Left hindlimb (tissue), 1 donor: ENCODE measurements at regions not wholly inside any gene's neighbourhood (a gene's known extent, or its start where the extent isn't known, plus 50 kb on each side); places are given as distances from the start of the nearest gene placed in this dataset.

Experiments
- DNase-seq: peaks from one replicate; pipeline ENCODE4 v3.0.0-alpha.2; 2018

DNA sequence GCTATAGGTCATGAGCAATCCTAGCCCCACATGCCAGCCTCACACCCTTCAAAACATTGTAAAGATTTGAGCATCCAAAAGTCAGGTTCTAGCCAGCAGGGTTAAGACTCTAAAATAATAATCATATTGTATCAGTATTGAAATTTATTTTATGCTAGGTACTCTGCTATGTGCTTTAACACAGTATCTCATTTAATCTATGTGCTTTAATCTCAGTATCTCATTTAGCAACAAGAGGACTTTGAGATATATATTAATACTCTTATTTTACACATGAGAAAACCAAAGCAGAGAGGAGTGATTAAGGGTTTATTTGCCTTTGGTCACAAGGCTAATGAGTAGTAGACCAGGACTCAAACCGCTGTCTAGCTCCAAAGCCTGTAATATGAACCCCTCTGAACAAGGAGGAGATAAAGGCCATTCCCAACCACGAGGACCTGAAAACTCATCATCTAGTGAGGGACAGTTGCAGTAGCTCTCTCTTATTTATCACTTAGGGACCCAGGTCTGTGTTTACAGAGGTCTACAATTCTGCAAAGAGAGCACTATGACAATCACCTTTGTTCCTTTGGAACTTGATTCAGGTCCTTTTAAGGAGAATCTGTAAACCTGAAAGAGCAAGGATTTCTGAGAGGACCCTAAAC, 116.5 kb upstream of the SERTAD2 start:
- DNase-seq = no peak

DNA sequence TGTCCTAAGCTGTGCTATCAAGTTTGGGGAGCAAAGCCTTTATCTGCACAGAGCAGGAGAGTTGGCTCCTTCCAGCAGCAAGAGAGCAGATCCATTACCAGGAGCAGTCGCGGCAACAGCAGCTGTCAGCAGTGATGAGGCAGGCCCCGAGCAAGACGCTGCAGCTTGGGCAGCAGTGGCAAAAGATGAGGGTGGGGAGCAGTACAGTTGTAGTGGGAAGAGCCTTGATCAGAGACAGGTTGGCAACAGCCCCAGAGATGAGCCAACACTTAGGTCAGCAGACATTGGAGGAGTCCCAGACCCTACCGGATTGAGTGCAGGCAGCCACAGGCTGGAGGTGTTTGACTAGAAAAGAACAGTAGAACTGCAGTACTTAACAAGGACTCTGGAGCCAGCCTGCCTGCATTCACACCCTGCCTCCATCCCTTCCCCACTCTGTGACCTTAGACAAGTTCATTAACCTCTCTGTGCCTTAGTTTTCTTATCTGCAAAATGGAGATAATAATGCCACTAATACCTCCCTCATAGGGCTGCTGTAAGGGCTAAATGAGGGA, 117.1 kb upstream of the SERTAD2 start:
- no peak for DNase-seq

DNA sequence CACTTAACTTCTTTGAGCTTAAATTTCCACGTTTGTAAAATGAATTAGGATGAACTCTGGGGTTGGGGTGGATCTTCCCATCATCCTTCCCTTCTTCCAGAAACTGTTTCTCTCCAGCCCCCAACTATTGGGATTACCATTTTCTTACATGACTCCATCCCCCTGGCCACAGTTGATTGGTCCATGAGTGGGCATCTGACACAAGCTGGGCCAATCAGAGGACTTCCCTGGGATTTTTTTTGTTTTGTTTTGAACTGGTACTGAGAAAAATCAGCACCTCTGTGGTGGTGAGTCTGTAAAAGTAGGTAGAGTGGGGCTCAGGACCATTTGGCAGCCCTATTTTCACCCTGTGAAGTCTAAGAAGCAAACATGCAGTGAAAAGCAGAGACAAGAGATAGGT, 118.0 kb upstream of the SERTAD2 start:
- no peak for DNase-seq

DNA sequence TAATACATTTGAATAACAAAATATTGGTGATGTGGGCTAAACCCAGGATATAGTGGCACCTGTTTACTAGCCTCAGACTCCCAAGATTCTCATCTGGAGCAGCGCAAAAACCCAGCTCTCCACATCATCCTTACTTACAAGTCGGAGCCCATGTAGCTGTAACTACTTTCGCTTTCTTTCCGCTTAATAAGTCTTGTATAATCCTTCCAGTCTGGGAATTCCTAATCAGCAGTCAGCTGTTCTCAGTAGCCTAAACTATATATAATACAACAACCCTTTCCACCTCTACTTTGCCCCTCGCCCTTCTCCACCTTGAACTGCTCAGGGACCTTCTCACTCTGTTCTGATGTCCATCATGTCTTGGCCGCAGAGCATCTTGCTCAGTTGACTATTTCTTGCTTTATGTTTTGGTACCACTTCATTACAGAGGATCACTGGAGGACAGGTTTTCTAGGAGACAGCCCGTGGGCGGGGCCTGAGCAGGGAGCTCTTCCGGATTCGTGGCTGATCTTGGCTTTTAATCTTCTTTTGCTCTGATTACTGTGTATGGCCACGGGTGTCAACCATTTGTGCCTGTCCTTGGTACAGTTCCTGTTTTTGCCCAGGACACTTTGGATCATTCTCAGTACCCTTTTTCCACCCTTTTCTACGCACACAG, 119.9 kb upstream of the SERTAD2 start:
- DNase-seq = no peak

DNA sequence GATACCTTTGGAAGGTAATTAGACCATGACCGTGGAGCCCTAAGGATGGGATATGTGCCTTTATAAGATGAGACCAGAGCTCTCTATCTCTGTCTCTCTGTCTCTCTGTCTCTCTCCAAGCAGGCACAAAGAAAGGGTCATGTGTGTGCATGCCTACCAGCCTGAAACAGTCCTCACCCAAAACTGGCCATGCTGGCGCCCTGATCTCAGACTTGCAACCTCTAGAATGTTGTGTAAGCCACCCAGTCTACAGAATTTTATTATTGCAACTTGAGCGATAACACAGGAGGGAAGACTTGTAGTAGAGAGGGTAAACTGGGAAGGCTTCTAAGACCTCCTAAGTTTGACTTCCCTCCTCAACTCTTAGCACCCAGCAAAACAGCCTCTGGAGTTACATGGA, 124.1 kb upstream of the SERTAD2 start:
- no peak for DNase-seq

DNA sequence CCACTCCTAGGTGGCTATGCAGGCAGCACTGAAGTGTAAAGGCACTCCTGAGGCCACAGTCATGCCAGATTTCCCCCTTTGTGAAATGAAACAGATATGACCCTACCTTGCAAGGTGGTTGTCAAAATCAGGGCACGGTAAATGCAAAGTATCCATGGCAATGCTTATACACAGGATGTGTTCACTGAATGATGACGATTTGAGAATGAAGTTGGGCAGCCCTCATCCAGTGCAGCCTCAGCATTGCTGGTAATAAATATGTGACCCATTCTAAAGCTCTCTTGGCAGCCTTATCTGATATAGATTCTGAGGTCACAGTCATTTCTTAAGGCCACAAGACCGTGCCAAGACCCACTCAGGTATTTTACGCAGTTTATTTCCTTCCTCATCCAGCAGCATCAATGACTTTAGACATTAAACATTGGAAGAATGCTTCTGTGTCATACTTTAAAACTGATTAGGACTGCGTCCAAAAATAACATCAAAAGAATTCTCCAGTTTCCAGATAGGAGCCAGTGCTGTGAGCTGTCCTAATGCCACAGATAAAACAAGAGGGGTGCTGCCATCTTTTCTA, 125.5 kb upstream of the SERTAD2 start:
- no peak for DNase-seq

DNA sequence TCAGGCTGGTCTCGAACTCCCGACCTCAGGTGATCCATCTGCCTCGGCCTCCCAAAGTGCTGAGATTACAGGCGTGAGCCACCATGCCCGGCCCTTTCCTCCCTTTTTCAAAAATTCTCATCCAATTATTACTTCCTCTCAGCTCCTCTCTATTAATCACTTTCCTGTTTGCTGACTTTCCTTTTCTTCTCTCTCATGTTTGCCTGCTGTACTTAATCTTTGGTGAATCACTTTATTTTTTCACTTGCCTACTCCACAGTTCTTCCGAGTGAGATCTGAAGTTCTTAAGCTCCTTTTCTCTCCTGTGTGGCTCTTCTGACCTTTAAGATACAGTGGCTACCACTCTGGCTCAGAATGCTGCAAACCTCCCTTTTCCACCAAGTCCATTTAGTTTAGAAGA, 126.3 kb upstream of the SERTAD2 start:
- DNase-seq = no peak

DNA sequence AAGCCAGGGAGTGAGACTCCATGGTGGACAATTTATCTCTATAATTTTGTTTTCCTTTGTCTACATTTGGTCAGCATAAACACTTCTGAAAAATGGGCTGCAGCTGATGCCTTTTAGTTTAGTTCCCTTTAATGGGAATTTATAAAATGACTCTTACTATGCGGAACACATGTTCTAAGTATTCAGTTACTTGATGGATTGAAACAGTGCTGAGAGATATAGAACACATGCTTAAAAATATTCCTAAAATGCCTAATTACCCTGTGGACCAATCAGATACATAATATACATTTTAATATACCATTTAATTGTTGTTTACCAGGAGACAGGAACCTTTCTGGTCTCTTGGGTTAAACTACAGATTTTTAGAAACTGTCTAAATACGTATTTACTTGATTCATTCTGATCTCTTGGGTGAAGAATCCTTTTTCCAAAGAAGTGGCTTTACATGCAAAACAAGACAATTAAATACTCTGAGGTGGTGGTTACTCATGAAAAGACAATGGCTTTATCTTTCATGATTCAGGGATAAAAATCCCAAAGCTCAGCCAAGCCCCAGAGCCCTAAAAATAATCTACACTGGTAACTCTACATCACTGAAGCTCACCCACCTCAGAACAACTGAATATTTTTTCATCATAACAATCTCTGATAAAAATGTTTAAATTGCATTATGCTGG, 128.1 kb upstream of the SERTAD2 start:
- no peak for DNase-seq

DNA sequence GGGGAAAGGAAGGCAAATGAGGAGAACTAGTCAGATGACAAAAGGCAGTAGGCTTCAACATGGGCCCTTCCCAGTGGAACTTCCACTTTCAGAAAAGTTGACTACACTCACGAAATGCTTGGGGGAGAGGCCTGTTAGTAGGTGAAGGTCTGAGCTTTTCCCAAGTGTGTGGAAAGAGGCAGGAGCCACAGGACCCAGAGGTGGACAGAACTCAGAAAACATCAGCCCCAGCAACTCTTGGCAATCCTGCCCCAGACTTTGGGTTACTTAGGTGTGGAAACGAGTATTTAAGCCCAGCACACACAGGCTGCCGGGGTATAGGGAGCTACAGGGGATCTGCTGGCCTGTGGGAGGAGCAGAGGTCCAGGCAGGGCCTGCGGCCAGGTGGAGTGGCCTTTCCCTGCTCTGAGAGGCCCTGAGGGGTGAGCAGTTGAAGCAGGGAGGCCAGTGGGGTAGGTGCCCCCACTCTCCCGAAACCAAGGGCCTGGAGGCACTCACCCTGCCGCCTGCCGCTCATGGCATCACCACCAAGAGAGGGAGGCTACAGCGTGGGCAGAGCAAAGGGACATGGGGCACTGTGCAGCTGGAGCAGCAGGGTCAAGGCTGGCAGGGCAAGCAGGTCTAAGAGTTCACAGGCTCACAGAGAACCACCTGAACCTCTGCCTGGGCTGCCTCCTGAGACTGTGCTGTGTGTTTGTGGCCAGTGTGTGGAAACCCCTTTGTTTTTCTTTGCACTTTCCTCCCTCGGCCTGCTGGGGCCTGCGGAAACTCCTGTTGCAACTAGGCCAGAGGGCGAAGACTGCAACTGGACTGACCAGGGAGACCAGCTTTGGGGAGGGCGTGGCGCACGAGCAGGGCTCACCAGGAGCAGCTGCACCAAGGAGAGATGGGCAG, 130.7 kb upstream of the SERTAD2 start:
- DNase-seq = no peak

DNA sequence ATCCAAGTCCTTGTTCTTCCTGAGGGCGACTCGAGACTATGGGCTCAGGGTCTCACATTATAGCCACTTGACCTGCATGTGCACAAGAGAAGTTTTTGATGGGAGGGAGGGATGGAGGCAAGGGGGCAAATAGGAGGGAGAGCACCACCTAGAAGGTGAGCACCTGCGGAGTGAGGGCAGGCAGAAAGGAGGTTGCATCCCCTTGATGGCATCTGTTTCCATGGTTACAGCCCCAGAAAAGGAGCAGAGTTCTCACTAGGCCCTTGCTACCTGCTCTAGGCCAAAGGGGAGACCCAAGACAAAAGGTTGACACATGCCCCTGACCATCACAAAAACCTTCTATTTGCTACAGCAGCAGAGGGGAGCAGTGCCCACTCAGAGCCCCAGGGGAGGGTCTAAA, 131.5 kb upstream of the SERTAD2 start:
- DNase-seq = no peak

DNA sequence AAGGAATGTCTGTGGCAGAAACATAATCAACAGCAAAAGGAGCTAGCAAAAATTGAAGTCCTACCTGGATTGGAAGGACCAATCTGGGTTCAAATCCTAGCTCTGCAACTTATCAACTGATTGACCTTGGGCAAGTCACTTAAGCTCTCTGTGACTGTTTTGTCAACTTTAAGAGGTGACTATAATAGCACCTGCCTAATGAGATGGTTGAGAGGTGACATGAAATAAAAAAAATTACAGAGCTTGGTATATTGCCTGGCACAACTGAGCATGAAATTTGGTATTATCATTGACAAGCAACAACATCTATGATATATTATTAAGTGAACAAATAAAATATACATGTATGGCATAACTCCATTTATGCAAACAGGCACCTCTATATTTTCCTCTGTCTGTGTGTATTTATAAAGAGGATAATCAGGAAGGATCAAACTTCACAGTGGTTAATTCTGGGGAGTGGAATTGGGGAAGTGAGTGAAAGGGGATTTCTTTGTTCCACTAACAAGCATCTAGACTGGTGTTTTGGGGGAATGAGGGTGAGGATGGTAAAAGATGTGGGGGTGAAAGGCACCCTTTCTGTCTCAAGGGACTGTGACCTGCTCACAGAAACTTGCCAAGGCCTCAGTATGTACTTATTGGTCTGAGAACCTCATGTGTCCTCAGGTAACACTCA, 132.8 kb upstream of the SERTAD2 start:
- DNase-seq = no peak

DNA sequence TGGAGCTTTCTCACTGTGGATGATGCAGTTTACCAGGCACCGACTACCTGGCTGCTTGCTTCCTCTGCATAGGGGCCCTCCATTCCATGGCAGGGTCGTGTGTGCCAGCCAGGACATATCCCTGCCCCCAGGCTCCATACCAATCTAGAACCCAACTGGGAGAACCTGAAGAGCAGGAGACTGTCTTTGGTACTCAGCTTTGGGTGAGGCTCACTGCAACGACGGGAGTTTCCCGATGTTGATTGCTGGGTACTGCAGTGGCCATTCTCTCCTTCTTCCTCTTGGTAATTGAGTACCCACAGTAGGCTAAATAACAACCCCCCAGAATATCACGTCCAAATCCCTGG, 133.3 kb upstream of the SERTAD2 start:
- DNase-seq = no peak

DNA sequence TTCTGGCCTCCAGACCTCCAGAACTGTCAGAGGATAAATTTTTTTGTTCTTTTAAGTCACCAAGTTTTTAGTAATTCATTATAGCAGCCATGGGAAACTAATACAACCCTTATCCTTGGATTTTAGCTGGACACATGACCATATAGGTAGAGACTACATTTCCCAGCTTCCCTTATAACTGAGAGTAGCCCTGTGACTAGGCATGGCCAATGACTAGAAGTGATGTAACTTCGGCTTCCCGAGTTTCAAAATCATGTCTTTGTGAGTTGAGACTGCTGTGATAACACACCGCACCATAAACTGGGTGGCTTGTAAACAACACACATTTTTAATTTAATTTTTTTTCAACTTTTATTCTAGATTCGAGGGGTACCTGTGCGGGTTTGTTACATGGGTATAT, 134.0 kb upstream of the SERTAD2 start:
- no peak for DNase-seq

DNA sequence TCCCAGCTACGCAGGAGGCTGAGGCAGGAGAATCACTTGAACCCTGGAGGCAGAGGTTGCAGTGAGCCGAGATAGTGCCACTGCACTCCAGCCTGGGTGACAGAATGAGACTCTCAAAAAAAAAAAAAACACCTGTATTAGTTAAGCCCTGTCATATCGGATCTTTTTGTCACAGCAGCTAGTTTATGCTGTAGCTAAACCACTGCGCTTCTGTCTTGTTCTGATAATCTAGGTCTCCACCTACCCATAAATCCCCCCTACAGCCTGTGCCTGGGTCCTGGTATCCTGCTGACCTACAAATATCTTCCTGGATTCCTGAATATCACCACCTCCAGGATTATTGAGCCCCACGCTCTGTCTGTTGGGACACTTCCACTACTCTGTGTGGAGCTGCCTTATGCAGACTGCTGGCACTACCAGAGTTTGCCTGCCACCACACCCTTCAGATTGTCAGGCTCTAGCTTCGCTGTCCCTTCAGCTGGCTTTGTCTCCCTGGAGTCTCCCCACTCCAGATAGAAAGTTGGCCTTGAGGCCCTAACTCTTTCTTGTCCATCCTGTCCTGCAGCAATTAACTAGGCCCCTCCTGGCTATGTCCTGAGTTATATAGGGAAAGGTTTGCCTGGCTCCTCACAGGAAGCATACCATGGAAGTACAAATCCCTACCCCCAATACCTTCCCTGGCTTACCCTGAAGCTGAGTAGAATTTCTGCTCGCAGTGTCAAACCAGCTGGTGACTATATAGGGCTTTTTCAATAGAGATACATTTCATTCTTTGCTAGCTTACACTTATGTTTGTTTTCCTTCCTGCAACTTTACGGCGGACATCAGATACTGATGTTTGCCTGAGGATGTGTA, 136.0 kb upstream of the SERTAD2 start:
- no peak for DNase-seq

DNA sequence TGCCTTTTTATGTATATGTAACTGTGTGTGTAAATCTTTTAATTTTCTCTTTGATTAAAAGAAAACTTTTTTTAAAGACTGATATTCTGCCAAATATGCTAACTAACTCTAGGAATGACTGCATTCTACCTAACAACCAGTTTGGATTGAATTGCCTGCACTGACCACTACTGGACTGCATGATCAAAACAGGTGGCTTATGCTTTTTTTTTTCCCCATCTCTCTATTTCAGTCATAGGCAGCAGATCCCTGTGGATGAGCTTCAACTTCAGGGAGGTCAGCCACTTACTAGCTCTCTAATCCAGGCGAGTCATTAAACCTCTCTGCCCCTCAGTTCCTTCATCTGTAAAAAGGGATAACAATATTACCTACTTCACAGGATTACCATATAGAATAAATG, 138.6 kb upstream of the SERTAD2 start:
- no peak for DNase-seq

DNA sequence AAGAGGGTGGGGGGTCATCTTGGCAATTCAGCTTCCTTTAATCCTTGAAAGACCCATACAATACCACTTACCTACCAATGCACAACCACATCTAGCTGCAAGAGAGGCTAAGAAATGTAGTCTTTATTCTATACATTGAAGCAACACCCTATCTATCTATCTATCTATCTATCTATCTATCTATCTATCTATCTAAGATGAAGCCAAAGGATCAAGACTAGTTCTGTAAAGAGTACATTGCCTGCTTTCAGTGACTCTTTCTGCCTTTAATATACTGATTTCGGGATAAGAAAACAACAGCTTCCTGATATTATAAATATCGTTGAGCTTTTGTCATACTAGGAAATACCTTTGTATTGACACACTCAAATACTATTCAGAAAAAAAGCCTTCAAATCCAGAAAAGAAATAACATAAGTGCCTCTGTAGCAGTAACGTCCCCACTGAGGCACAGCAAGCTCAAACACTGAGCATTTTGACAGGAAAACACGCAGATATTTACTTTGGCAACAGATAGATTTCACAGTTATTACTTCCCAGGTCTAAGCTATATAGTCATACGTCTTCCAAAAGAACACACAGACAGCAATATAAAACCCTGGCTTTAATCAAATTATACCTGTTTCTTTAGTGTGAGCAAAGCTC, 139.4 kb upstream of the SERTAD2 start:
- no peak for DNase-seq

DNA sequence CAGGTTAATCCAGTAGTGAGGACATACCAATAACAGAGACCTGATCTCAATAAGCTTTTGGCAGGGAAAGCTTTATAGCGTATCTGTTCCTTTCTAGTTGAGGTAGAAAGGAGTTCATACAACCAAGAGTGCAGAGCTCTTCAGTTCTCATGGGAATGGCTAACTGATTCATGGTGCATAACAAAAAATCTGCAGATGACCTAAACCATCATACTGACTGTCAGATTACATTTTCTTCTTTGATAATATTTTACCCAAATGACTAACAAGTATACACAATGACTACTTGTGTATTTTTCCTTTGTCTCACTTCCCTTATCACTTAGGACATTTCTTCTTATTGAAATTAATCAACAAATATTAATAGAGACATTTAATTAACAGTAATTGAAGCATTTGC, 140.0 kb upstream of the SERTAD2 start:
- DNase-seq = no peak

DNA sequence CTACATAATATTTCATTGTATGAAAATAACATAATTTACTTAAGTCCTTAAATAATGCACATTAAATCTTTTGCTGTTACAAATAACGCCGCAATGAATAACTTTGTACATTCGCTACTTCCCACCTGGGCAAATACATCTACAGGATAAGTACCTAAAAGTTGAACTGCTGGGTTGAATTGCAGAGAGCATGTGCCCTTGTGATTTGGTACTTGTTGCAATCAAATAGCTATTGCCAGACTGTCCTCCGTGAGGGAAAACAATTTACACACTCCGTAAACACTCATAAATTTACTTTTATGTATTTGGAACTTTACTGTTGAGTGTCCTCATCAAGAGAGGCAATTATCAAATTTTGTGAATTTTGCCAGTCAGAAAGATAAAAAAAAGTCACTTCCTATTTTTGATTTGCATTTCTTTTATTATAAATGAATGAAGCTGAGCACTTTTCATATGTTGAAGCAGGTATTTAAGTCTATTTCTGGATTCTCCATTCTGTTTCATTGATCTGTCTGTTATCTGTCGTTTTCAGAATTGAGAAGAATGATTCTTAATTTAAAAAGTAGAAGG, 140.8 kb upstream of the SERTAD2 start:
- DNase-seq = no peak

DNA sequence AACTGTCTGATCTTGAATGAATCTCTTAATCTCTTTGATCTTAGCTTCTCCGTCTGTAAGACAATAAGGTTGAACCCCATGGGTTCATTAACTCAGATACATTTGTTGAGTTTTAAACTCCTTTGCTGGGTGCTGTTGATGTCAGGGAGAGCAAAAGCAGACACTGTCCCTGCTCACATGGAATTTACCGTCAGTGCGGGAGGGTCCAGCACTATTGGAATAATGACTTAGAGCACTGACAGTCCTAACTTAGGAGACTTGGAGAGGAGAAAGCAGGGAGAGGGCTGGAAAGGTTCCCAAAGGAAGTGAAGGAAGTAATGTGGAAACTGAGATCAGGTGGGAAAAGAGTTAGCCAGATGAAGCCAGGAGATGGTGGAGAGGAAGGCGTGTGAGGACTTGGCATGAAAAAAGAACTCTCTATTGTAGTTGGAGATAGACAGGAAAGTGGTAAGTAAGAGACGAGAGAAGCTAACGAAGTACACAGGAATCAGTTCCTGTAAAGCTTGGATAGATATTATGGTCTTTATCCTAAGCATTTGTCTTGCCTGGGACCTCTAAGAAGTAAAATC, 141.4 kb upstream of the SERTAD2 start:
- DNase-seq = no peak

DNA sequence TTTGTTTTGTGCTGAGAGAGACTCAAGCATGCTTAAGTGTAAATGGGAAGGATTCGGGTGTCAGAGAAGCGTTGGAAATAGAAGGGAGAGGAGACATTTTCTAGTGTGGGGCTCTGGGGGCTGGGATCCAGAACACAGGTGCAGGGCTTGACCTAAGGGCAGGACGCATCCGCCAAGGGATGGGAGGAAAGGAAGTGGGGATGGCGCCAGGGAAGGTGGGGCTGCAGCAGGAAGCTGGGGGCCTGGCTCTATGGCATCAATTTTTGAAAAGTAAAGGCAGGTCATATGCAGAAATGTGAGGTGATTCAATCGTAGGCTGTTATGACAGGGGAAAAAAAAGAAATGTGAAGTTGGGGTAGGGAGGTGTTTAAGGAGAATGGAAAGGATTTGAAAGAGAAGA, 143.2 kb upstream of the SERTAD2 start:
- no peak for DNase-seq
